GM12878 (cell line): ENCODE measurements at regions not wholly inside any gene's neighbourhood (a gene's known extent, or its start where the extent isn't known, plus 50 kb on each side); places are given as distances from the start of the nearest gene placed in this dataset.

Source experiments
- ATAC-seq: fragments of 200-7000 bp; cut with Tn5 transposase; 3 replicates; pipeline ENCODE4 v1.9.1; 2020; ENCODE audit warnings: mild to moderate bottlenecking, moderate library complexity
- BruUV-seq: library from RNA; stranded (reverse); fragments of 400-500 nt; replicated peaks from 2 replicates; lab custom pipeline; 2021; lab: Mats Ljungman, UMichigan
- CTCF ChIA-PET: fragments of 300-600 bp; sonication (Branson Sonifier 250); formaldehyde crosslinking; extraction: SDS; loops from one replicate; lab custom pipeline; 2021; ENCODE audit warnings: inconsistent platforms; lab: Yijun Ruan, JAX
- POLR2A ChIA-PET: fragments of 350-600 bp; formaldehyde crosslinking; extraction: SDS; loops from one replicate; lab custom pipeline; 2021; ENCODE audit warnings: inconsistent platforms; lab: Charles Lee
- RAD21 ChIA-PET: fragments of 300-600 bp; sonication (Branson Sonifier 250); formaldehyde crosslinking; loops from one replicate; lab custom pipeline; 2023; ENCODE audit warnings: antibody characterized with exemption; ENCODE audit not compliant: unreplicated experiment; lab: Charles Lee
- SMC1A ChIA-PET: fragments of 300-600 bp; sonication (Branson Sonifier 250); formaldehyde crosslinking; loops from one replicate; lab custom pipeline; 2023; ENCODE audit not compliant: unreplicated experiment, uncharacterized antibody; lab: Charles Lee
- DNase-seq: peaks from one replicate; pipeline ENCODE4 v3.0.0-alpha.2; 2011; ENCODE audit warnings: low read depth, low spot score
- FAIRE-seq: peaks from 3 replicates; lab custom pipeline; 2011; peaks lifted over from hg19 to GRCh38; lab: Jason Lieb, UNC
- H2AFZ ChIP-seq: 2 replicates; pipeline ENCODE4 v1.6.0; 2011; ENCODE audit warnings: low read depth, low read length, control low read depth; ENCODE audit not compliant: control insufficient read depth
- H3K27ac ChIP-seq: 2 replicates; pipeline ENCODE4 v1.5.1; 2011; ENCODE audit warnings: control low read depth; ENCODE audit not compliant: control insufficient read depth, insufficient read depth
- H3K27me3 ChIP-seq, 2 experiments: replicated peaks in 1 of 2; 2 replicates each; pipeline versions ENCODE4 v1.6.0 to v1.6.1; 2011; ENCODE audit warnings: low read length in 1 of 2; ENCODE audit not compliant: control insufficient read depth in 2 of 2, insufficient read depth in 2 of 2
- H3K36me3 ChIP-seq, 2 experiments: 2 replicates each; pipeline ENCODE4 v1.5.1; 2011; ENCODE audit warnings: low read length in 1 of 2; ENCODE audit not compliant: control insufficient read depth in 2 of 2, insufficient read depth in 2 of 2
- H3K4me1 ChIP-seq: 2 replicates; pipeline ENCODE4 v1.6.1; 2011; ENCODE audit warnings: mild to moderate bottlenecking, low read length, moderate library complexity, mixed read lengths; ENCODE audit not compliant: control insufficient read depth, insufficient read depth
- H3K4me2 ChIP-seq: 2 replicates; pipeline ENCODE4 v1.6.0; 2011; ENCODE audit warnings: control low read depth; ENCODE audit not compliant: control insufficient read depth, insufficient read depth
- H3K4me3 ChIP-seq: fragments of 200-600 bp; sonication (generic); 2 replicates; pipeline ENCODE4 v1.5.1; 2016
- H3K79me2 ChIP-seq: 2 replicates; pipeline ENCODE4 v1.6.0; 2011; ENCODE audit warnings: low read length; ENCODE audit not compliant: control insufficient read depth, insufficient read depth
- H3K9ac ChIP-seq: 2 replicates; pipeline ENCODE4 v1.8.0; 2011; ENCODE audit warnings: low read length, control low read depth, mixed read lengths; ENCODE audit not compliant: control insufficient read depth, insufficient read depth
- H3K9me3 ChIP-seq: replicated peaks from 3 replicates; pipeline ENCODE4 v1.5.1; 2011; ENCODE audit warnings: mild to moderate bottlenecking, low read length; ENCODE audit not compliant: control insufficient read depth, insufficient read depth
- H4K20me1 ChIP-seq: 2 replicates; pipeline ENCODE4 v1.6.0; 2011; ENCODE audit not compliant: control insufficient read depth, insufficient read depth
- BMI1 ChIP-seq: fragments of 450-650 bp; IDR thresholded peaks from 2 replicates; pipeline ENCODE4 v1.6.1; 2016; ENCODE audit warnings: mild to moderate bottlenecking, moderate library complexity, borderline replicate concordance
- FOS ChIP-seq: IDR thresholded peaks from 3 replicates; pipeline ENCODE4 v1.6.1; 2011; ENCODE audit warnings: borderline replicate concordance; ENCODE audit not compliant: insufficient read length; ENCODE audit errors: extremely low read depth
- GABPA ChIP-seq: IDR thresholded peaks from 2 replicates; pipeline ENCODE4 v1.6.1; 2014; ENCODE audit warnings: antibody characterized with exemption, low read depth, mild to moderate bottlenecking, inconsistent platforms
- HDAC2 ChIP-seq: fragments of 200-600 bp; sonication (generic); IDR thresholded peaks from 2 replicates; pipeline ENCODE4 v1.6.1; 2017
- HDAC6 ChIP-seq: fragments of 200-600 bp; sonication (generic); IDR thresholded peaks from one replicate; pipeline ENCODE4 v1.8.0; 2017; ENCODE audit warnings: antibody characterized with exemption; ENCODE audit not compliant: unreplicated experiment
- HDGF ChIP-seq: fragments of 450-650 bp; IDR thresholded peaks from 2 replicates; pipeline ENCODE4 v1.6.1; 2016; ENCODE audit warnings: antibody characterized with exemption
- JUND ChIP-seq: IDR thresholded peaks from 2 replicates; pipeline ENCODE4 v1.6.1; 2012; ENCODE audit warnings: low read depth, mild to moderate bottlenecking, low read length, improper control_type of control experiment, moderate library complexity
- MYC ChIP-seq: IDR thresholded peaks from 2 replicates; pipeline ENCODE4 v1.6.1; 2011; ENCODE audit warnings: mild to moderate bottlenecking, low read length, moderate library complexity, inconsistent platforms; ENCODE audit not compliant: insufficient read depth, insufficient replicate concordance, insufficient read length, severe bottlenecking
- RAD21 ChIP-seq: IDR thresholded peaks from 2 replicates; pipeline ENCODE4 v1.6.1; 2011; ENCODE audit warnings: mild to moderate bottlenecking, low read depth, low read length, moderate library complexity; ENCODE audit not compliant: insufficient read depth
- RELA ChIP-seq: fragments of 450-650 bp; IDR thresholded peaks from 2 replicates; pipeline ENCODE4 v1.8.0; 2014; ENCODE audit warnings: borderline replicate concordance; ENCODE audit not compliant: partially characterized antibody
- SMAD5 ChIP-seq: IDR thresholded peaks from 2 replicates; pipeline ENCODE4 v1.6.1; 2016; ENCODE audit warnings: antibody characterized with exemption, low read depth
- SMC3 ChIP-seq: IDR thresholded peaks from 2 replicates; pipeline ENCODE4 v1.6.1; 2011; ENCODE audit warnings: low read length, improper control_type of control experiment, borderline replicate concordance
- ZNF207 ChIP-seq: fragments of 450-650 bp; IDR thresholded peaks from 2 replicates; pipeline ENCODE4 v1.6.1; 2014; ENCODE audit warnings: antibody characterized with exemption, mild to moderate bottlenecking, borderline replicate concordance
- ZNF622 ChIP-seq: fragments of 450-650 bp; IDR thresholded peaks from 2 replicates; pipeline ENCODE4 v1.6.1; 2017; ENCODE audit warnings: mild to moderate bottlenecking, inconsistent platforms
- WGBS: methylation state at CpG from one replicate; pipeline ENCODE4 v1.1.6; 2016; ENCODE audit warnings: low lambda C conversion rate; ENCODE audit not compliant: insufficient replicate concordance, insufficient coverage; ENCODE audit errors: missing lambda C conversion rate; 5-methylcytosine and 5-hydroxymethylcytosine counted together
- in situ Hi-C: fragments of 300-500 bp; cut with MboI; formaldehyde crosslinking; loops from 9 replicates; pipeline ENCODE4 v1.14.3; 2018; ENCODE audit warnings: mixed read lengths
- intact Hi-C: fragments of 100-400 bp; cut with micrococcal nuclease; formaldehyde crosslinking; loops from one replicate; pipeline ENCODE4 v1.14.2; 2022; ENCODE audit not compliant: unreplicated experiment
- TF ChIP-seq, protein P1 (sequence below): fragments of 450-650 bp; IDR thresholded peaks from 2 replicates; pipeline ENCODE4 v1.6.1; 2017; ENCODE audit warnings: low read depth, mild to moderate bottlenecking, moderate library complexity
- TF ChIP-seq, protein P2 (sequence below), 3 experiments: IDR thresholded peaks in 2 of 3; conservative IDR thresholded peaks in 1 of 3; 2 replicates each; pipeline ENCODE4 v1.5.1; 2011; ENCODE audit warnings: low read depth in 3 of 3, low read length in 3 of 3, mild to moderate bottlenecking in 3 of 3, control low read depth in 2 of 3, moderate library complexity in 2 of 3, inconsistent platforms in 1 of 3, mixed read lengths in 1 of 3; ENCODE audit not compliant: control insufficient read depth in 2 of 3, insufficient read depth in 1 of 3; ENCODE audit errors: extremely low read depth in 1 of 3
- TF ChIP-seq, protein P3 (sequence below): fragments of 450-650 bp; IDR thresholded peaks from 2 replicates; pipeline ENCODE4 v1.6.1; 2016; ENCODE audit warnings: mild to moderate bottlenecking

DNA sequence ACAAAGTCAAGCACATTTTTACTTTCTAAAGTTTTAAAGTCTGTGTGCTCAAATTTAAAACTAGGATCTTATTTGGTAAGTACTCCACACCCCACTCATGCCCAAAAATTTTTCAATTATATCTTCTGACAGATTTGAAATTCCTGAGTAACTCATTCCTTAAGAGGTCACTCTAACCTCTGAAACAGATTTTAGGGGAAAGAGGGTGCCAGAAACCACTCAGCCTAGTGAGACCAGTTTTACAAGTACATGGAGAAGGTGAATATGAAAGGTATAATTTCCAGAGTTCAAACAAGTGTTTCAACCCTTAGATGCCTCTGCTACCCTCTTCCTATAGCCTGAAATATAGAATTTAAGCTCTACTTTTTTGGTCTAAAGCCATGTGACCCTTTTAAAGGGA is 79.2 kb downstream of the C7orf25 start (continued):
- TF ChIP-seq, protein P1, sequence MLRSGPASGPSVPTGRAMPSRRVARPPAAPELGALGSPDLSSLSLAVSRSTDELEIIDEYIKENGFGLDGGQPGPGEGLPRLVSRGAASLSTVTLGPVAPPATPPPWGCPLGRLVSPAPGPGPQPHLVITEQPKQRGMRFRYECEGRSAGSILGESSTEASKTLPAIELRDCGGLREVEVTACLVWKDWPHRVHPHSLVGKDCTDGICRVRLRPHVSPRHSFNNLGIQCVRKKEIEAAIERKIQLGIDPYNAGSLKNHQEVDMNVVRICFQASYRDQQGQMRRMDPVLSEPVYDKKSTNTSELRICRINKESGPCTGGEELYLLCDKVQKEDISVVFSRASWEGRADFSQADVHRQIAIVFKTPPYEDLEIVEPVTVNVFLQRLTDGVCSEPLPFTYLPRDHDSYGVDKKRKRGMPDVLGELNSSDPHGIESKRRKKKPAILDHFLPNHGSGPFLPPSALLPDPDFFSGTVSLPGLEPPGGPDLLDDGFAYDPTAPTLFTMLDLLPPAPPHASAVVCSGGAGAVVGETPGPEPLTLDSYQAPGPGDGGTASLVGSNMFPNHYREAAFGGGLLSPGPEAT: no peak
- TF ChIP-seq MYC: no peak

DNA sequence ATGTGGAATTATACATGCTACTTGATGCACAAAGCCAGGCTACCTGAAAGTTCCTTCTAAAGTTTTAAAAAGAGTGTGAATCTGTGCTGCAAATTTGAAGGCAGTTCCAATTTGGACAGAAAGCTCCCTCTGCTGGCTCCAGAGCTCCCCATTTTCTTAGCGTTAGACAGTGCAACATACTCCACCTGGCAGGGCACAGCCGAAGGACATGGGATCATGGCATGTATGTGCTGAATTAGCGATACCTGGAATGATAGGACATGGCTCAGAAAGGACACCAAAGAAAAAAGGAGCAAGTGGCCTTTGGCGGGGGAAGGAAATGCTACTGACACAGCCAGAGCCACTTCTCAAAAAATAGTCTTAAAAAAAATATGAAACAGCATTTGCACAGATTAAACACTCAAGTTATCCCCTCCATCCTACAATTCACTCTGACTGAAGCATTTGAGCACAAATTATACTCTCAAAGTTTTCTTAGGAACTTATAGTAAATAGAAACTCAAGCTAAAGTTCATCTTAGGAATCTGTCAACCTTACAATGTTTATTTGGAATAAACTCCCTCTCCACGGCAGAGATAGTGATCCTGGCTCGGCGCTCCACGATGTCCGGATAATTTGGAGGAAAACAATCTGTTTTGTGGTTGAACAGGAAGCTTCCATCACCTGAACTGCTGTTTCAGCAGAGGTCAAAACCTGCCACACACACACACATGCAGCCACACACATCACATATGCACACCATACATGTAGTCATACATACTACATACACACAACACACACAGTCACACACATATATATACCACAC is 80.0 kb downstream of the C7orf25 start:
- 44% methylated on average over 9 of the region's 9 CpGs for WGBS
- Histone ChIP-seq H3K4me2 (no peak overlapping the region), H3K4me3 (no peak overlapping the region), H3K27me3 (no peaks in the 10 kb centered on the region; a peak in 1 of 4 replicates), H3K9ac (no peak overlapping the region), H3K27ac (no peak overlapping the region), H3K9me3 (no peaks in the 10 kb centered on the region), H3K79me2 (no peaks in the 10 kb centered on the region), H4K20me1 (no peaks in the 10 kb centered on the region), H3K36me3 (no peaks in the 10 kb centered on the region), H2AFZ (no peak overlapping the region), H3K4me1 (no peaks in the 10 kb centered on the region)
- BruUV-seq: no TSS peak
- DNase-seq (no peak), ATAC-seq (peak; percentile 52; the same call in 2 of the 3 replicates), FAIRE-seq (no peak)
- SMC1A ChIA-PET: interaction anchor here (0.6 kb wide), 1 partner anchor 1097 kb away, joined by 3 read pairs; no protein-coding TSS in a partner anchor
- CTCF ChIA-PET: interaction anchor here (1.0 to 2.4 kb wide), 2 partner anchors 44 to 889 kb away, joined by 3 to 9 read pairs; no protein-coding TSS in a partner anchor
- intact Hi-C loops (no loop called here), in situ Hi-C loops (no loop called here)
- RAD21 ChIA-PET: interaction anchor here (0.6 to 0.8 kb wide), 2 partner anchors 623 to 889 kb away, joined by 3 read pairs; no protein-coding TSS in a partner anchor
- POLR2A ChIA-PET: no interaction called here
- TF ChIP-seq HDAC6 (no peak), RELA (no peak), GABPA (no peak), SMAD5 (no peak), BMI1 (no peak), SMC3 (peak; percentile 27; the same call in 1 of the 2 replicates), JUND (no peak), RAD21 (peak; percentile 30), FOS (no peak), HDGF (no peak), HDAC2 (no peak), ZNF207 (no peak), ZNF622 (no peak), MYC (no peak)
- TF ChIP-seq, protein P2, sequence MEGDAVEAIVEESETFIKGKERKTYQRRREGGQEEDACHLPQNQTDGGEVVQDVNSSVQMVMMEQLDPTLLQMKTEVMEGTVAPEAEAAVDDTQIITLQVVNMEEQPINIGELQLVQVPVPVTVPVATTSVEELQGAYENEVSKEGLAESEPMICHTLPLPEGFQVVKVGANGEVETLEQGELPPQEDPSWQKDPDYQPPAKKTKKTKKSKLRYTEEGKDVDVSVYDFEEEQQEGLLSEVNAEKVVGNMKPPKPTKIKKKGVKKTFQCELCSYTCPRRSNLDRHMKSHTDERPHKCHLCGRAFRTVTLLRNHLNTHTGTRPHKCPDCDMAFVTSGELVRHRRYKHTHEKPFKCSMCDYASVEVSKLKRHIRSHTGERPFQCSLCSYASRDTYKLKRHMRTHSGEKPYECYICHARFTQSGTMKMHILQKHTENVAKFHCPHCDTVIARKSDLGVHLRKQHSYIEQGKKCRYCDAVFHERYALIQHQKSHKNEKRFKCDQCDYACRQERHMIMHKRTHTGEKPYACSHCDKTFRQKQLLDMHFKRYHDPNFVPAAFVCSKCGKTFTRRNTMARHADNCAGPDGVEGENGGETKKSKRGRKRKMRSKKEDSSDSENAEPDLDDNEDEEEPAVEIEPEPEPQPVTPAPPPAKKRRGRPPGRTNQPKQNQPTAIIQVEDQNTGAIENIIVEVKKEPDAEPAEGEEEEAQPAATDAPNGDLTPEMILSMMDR (IDR thresholded peaks at IDR 0.05 in 2 of 3, conservative IDR thresholded peaks at IDR 0.05 in 1 of 3; ENCODE audit: control insufficient read depth in 2 of 3, extremely low read depth in 1 of 3, insufficient read depth in 1 of 3, low read depth in 3 of 3, low read length in 3 of 3): peak; percentile 16 to 46 (median 22); a peak in 4 of 6 replicates
- TF ChIP-seq, protein P3, sequence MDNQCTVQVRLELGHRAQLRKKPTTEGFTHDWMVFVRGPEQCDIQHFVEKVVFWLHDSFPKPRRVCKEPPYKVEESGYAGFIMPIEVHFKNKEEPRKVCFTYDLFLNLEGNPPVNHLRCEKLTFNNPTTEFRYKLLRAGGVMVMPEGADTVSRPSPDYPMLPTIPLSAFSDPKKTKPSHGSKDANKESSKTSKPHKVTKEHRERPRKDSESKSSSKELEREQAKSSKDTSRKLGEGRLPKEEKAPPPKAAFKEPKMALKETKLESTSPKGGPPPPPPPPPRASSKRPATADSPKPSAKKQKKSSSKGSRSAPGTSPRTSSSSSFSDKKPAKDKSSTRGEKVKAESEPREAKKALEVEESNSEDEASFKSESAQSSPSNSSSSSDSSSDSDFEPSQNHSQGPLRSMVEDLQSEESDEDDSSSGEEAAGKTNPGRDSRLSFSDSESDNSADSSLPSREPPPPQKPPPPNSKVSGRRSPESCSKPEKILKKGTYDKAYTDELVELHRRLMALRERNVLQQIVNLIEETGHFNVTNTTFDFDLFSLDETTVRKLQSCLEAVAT: no peak
